Gastrocnemius medialis (tissue), 4 donors: ENCODE measurements at regions not wholly inside any gene's neighbourhood (a gene's known extent, or its start where the extent isn't known, plus 50 kb on each side); places are given as distances from the start of the nearest gene placed in this dataset.

Experiments
- POLR2A ChIP-seq, 2 donors: fragments of 450-650 bp; IDR thresholded peaks; one replicate each; pipeline ENCODE4 v1.6.1; 2017; ENCODE audit warnings: antibody characterized with exemption in 2 of 2, mild to moderate bottlenecking in 2 of 2, moderate library complexity in 2 of 2
- TF ChIP-seq, protein P1 (sequence below), 5 experiments: fragments of 450-650 bp in 3 of 5; fragments of 200-600 bp in 2 of 5; sonication (generic) in 2 of 5; IDR thresholded peaks in 4 of 5; conservative IDR thresholded peaks in 1 of 5; 1 replicate in 4 of 5; 2 replicates in 1 of 5; pipeline ENCODE4 v1.5.1; 2016 to 2019; ENCODE audit warnings: antibody characterized with exemption in 5 of 5, mild to moderate bottlenecking in 3 of 5, moderate library complexity in 3 of 5

DNA sequence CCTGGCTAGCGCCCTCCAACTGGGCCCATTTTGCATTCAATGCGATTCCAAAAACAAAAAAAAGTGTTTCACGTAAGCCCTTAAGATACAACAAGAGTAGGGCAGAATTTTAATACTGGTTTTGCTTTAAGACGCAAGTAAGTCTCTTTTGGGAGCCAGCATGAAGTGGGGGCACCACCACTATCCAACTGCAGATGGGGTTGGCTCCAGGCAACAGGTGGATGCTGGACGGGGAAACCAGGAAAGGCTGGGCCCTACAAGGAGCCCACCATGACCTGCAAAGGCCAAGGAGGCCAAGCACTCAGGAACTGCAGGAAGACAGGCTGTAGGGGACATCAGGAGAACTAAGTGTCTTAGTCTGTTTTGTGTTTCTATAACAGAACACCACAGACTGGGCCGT, 86.5 kb upstream of the INSIG1 start:
- TF ChIP-seq, protein P1, sequence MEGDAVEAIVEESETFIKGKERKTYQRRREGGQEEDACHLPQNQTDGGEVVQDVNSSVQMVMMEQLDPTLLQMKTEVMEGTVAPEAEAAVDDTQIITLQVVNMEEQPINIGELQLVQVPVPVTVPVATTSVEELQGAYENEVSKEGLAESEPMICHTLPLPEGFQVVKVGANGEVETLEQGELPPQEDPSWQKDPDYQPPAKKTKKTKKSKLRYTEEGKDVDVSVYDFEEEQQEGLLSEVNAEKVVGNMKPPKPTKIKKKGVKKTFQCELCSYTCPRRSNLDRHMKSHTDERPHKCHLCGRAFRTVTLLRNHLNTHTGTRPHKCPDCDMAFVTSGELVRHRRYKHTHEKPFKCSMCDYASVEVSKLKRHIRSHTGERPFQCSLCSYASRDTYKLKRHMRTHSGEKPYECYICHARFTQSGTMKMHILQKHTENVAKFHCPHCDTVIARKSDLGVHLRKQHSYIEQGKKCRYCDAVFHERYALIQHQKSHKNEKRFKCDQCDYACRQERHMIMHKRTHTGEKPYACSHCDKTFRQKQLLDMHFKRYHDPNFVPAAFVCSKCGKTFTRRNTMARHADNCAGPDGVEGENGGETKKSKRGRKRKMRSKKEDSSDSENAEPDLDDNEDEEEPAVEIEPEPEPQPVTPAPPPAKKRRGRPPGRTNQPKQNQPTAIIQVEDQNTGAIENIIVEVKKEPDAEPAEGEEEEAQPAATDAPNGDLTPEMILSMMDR (IDR thresholded peaks at IDR 0.05 in 4 of 5, conservative IDR thresholded peaks at IDR 0.05 in 1 of 5): no peak
- TF ChIP-seq POLR2A (IDR thresholded peaks at IDR 0.05): no peak
